ENCODE measurements at regions not wholly inside any gene's neighbourhood (a gene's known extent, or its start where the extent isn't known, plus 50 kb on each side); places are given as distances from the start of the nearest gene placed in this dataset.
"Not testable (repeated sequence)": the region's sequence is repeated elsewhere in the genome, so short reads cannot be mapped to it uniquely, and the experiment has no call there.

DNA sequence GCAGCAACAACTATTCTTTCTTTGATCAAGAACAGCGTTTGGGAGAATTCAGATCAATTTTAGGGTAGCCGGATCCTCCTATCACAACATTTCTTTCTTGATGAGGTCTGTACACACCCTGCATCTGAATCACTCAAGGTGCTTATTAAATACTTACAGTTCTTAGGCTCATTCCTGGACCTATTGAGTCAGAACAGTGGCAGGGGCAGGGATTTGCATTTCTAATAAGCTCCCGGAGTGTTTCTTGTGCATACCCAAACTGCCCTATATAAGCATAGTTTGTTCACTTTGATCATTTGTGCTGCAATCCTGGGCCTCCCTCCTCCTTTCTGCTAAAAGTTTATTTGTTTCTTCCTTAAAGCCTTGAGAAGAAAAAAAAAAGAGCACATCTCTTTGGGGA is 80.5 kb upstream of the RPH3A start:
- Histone ChIP-seq H3K27me3 (ENCODE audit: insufficient read depth, poor library complexity, severe bottlenecking) (peaks cover 5% of the 10 kb centered on the region), H3K4me3 (replicated peaks; ENCODE audit: insufficient read depth, low read length) (no peak overlapping the region), H3K27ac (replicated peaks) (no peak overlapping the region)

DNA sequence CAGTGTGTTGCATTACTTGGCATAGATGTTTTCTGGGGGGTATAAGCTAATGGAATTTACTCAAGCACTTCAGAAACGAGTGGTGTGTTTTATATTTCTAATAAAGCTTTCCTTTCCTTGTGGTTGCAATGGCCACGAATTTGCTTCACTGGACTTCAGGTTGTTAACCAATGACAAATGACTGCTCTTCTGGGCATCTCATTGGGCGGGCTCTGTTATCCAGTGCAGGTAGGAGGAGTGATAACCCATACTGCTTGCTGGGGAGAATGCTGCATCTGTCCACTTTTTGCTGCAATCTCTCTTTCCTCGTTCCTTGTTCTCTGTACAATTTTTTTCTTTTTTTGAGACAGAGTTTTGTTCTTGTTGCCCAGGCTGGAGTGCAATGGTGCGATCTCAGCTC is 80.0 kb upstream of the RPH3A start:
- no peak overlapping the region for H3K4me3 ChIP-seq (replicated peaks; ENCODE audit: insufficient read depth, low read length)
- TF ChIP-seq POLR2AphosphoS5 (IDR thresholded peaks at IDR 0.05; ENCODE audit: low read depth), result no peak
- no peak for TF ChIP-seq GABPA (IDR thresholded peaks at IDR 0.05; ENCODE audit: low read depth)
- TF ChIP-seq, protein P1, sequence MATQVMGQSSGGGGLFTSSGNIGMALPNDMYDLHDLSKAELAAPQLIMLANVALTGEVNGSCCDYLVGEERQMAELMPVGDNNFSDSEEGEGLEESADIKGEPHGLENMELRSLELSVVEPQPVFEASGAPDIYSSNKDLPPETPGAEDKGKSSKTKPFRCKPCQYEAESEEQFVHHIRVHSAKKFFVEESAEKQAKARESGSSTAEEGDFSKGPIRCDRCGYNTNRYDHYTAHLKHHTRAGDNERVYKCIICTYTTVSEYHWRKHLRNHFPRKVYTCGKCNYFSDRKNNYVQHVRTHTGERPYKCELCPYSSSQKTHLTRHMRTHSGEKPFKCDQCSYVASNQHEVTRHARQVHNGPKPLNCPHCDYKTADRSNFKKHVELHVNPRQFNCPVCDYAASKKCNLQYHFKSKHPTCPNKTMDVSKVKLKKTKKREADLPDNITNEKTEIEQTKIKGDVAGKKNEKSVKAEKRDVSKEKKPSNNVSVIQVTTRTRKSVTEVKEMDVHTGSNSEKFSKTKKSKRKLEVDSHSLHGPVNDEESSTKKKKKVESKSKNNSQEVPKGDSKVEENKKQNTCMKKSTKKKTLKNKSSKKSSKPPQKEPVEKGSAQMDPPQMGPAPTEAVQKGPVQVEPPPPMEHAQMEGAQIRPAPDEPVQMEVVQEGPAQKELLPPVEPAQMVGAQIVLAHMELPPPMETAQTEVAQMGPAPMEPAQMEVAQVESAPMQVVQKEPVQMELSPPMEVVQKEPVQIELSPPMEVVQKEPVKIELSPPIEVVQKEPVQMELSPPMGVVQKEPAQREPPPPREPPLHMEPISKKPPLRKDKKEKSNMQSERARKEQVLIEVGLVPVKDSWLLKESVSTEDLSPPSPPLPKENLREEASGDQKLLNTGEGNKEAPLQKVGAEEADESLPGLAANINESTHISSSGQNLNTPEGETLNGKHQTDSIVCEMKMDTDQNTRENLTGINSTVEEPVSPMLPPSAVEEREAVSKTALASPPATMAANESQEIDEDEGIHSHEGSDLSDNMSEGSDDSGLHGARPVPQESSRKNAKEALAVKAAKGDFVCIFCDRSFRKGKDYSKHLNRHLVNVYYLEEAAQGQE (IDR thresholded peaks at IDR 0.05; ENCODE audit: insufficient replicate concordance, low read depth), result no peak
- no peak overlapping the region for H3K27ac ChIP-seq (replicated peaks)
- no peak for DNase-seq (ENCODE audit: low read depth in 1 of 2, low spot score in 1 of 2)
- H3K27me3 ChIP-seq (ENCODE audit: insufficient read depth, poor library complexity, severe bottlenecking), result peaks cover 5% of the 10 kb centered on the region

More for the DNA sequence above, 80.5 kb upstream of the RPH3A start:
- DNase-seq (ENCODE audit: low read depth in 1 of 2, low spot score in 1 of 2), result no peak
- no peak for TF ChIP-seq POLR2AphosphoS5 (IDR thresholded peaks at IDR 0.05; ENCODE audit: low read depth)
- TF ChIP-seq, protein P1 (IDR thresholded peaks at IDR 0.05; ENCODE audit: insufficient replicate concordance, low read depth), result no peak

- not testable (repeated sequence) for H3K4me3 ChIP-seq (replicated peaks; ENCODE audit: insufficient read depth, low read length); DNase-seq (ENCODE audit: low read depth in 1 of 2, low spot score in 1 of 2); H3K27ac ChIP-seq (replicated peaks); H3K27me3 ChIP-seq (ENCODE audit: insufficient read depth, poor library complexity, severe bottlenecking)
These were observed 78.8 kb upstream of the RPH3A start for GRCh38 chr12:112712751-112713150.

- no peak overlapping the region for H3K27ac ChIP-seq (replicated peaks)
- TF ChIP-seq, protein P1 (IDR thresholded peaks at IDR 0.05; ENCODE audit: insufficient replicate concordance, low read depth), result no peak
- TF ChIP-seq GABPA (IDR thresholded peaks at IDR 0.05; ENCODE audit: low read depth) (no peak), SPI1 (IDR thresholded peaks at IDR 0.05; ENCODE audit: borderline replicate concordance, low read depth) (no peak), POLR2AphosphoS5 (IDR thresholded peaks at IDR 0.05; ENCODE audit: low read depth) (no peak), CTCF (IDR thresholded peaks at IDR 0.05; ENCODE audit: insufficient read depth, low read length) (no peak)
- no peak for DNase-seq (ENCODE audit: low read depth in 1 of 2, low spot score in 1 of 2)
- H3K4me3 ChIP-seq (replicated peaks; ENCODE audit: insufficient read depth, low read length), result no peak overlapping the region
- peaks cover 5% of the 10 kb centered on the region for H3K27me3 ChIP-seq (ENCODE audit: insufficient read depth, poor library complexity, severe bottlenecking)
These were observed 78.1 kb upstream of the RPH3A start for GRCh38 chr12:112713471-112713870.

GRCh38 chr12:112714166-112714710 is 77.3 kb upstream of the RPH3A start:
- TF ChIP-seq CTCF (IDR thresholded peaks at IDR 0.05; ENCODE audit: insufficient read depth, low read length) (no peak), SPI1 (IDR thresholded peaks at IDR 0.05; ENCODE audit: borderline replicate concordance, low read depth) (no peak), POLR2AphosphoS5 (IDR thresholded peaks at IDR 0.05; ENCODE audit: low read depth) (no peak), GABPA (IDR thresholded peaks at IDR 0.05; ENCODE audit: low read depth) (no peak)
- TF ChIP-seq, protein P1 (IDR thresholded peaks at IDR 0.05; ENCODE audit: insufficient replicate concordance, low read depth), result no peak
- H3K27ac ChIP-seq (replicated peaks), result no peak overlapping the region
- peaks cover 5% of the 10 kb centered on the region for H3K27me3 ChIP-seq (ENCODE audit: insufficient read depth, poor library complexity, severe bottlenecking)
- no peak for DNase-seq (ENCODE audit: low read depth in 1 of 2, low spot score in 1 of 2)
- H3K4me3 ChIP-seq (replicated peaks; ENCODE audit: insufficient read depth, low read length), result no peak overlapping the region
